K562 (cell line): ENCODE measurements at regions not wholly inside any gene's neighbourhood (a gene's known extent, or its start where the extent isn't known, plus 50 kb on each side); places are given as distances from the start of the nearest gene placed in this dataset.

ENCODE experiments used
- ATAC-seq: fragments of 200-7000 bp; cut with Tn5 transposase; 3 replicates; pipeline ENCODE4 v1.9.1; 2020; ENCODE audit warnings: moderate library complexity
- BruUV-seq: library from RNA; stranded (reverse); fragments of 400-500 nt; replicated peaks from 2 replicates; lab custom pipeline; 2021; lab: Mats Ljungman, UMichigan
- CTCF ChIA-PET: fragments of 300-600 bp; formaldehyde crosslinking; extraction: SDS; loops from one replicate; lab custom pipeline; 2021; ENCODE audit warnings: low intra/inter-chr PET ratio; lab: Yijun Ruan, JAX
- POLR2A ChIA-PET: fragments of 300-600, 350-650 bp; sonication (Branson Sonifier 250); formaldehyde crosslinking; extraction: SDS; loops from one replicate; lab custom pipeline; 2021; ENCODE audit warnings: antibody characterized with exemption, inconsistent platforms; lab: Yijun Ruan, JAX
- DNase-seq, 4 experiments: peaks; one replicate each; pipeline versions ENCODE4 v3.0.0 to v3.0.0-alpha.2; 2011 to 2018; ENCODE audit warnings: low spot score in 3 of 4, mixed read lengths in 3 of 4; ENCODE audit errors: extremely low read depth in 1 of 4
- FAIRE-seq: peaks from 2 replicates; lab custom pipeline; 2011; peaks lifted over from hg19 to GRCh38; lab: Jason Lieb, UNC
- H2AFZ ChIP-seq: 2 replicates; pipeline ENCODE4 v1.6.0; 2011; ENCODE audit warnings: low read depth, low read length, control low read depth, inconsistent platforms
- H3K27ac ChIP-seq: fragments of 200-600 bp; 3 replicates; pipeline ENCODE4 v1.8.0; 2011; ENCODE audit warnings: low read depth, mild to moderate bottlenecking, control low read depth, inconsistent platforms, low read length, moderate library complexity, mixed read lengths; ENCODE audit errors: extremely low read depth
- H3K27me3 ChIP-seq, 2 experiments: fragments of 300-600 bp in 1 of 2; 2 replicates in 1 of 2; 3 replicates in 1 of 2; pipeline versions ENCODE4 v1.6.0 to v1.8.0; 2011; ENCODE audit warnings: inconsistent platforms in 2 of 2, low read length in 2 of 2, mild to moderate bottlenecking in 1 of 2, mixed read lengths in 1 of 2, moderate library complexity in 1 of 2; ENCODE audit not compliant: control insufficient read depth in 2 of 2, insufficient read depth in 2 of 2
- H3K36me3 ChIP-seq: fragments of 300-600 bp; 3 replicates; pipeline ENCODE4 v1.8.0; 2011; ENCODE audit warnings: mild to moderate bottlenecking, low read length, inconsistent platforms; ENCODE audit not compliant: control insufficient read depth, insufficient read depth
- H3K4me1 ChIP-seq, 2 experiments: fragments of 200-600 bp in 1 of 2; replicated peaks in 1 of 2; 2 replicates in 1 of 2; 3 replicates in 1 of 2; pipeline versions ENCODE4 v1.5.1 to v1.8.0; 2011; ENCODE audit warnings: inconsistent platforms in 2 of 2, low read length in 2 of 2, mild to moderate bottlenecking in 1 of 2, mixed read lengths in 1 of 2, moderate library complexity in 1 of 2; ENCODE audit not compliant: control insufficient read depth in 2 of 2, insufficient read depth in 2 of 2
- H3K4me2 ChIP-seq: 2 replicates; pipeline ENCODE4 v1.6.1; 2011; ENCODE audit warnings: low read length, control low read depth, inconsistent platforms, mixed read lengths; ENCODE audit not compliant: insufficient read depth
- H3K4me3 ChIP-seq: fragments of 200-600 bp; sonication (generic), shearing (Covaris generic); 2 replicates; pipeline ENCODE4 v1.5.1; 2016; ENCODE audit warnings: control low read depth, inconsistent platforms
- H3K79me2 ChIP-seq: fragments of 200-600 bp; 3 replicates; pipeline ENCODE4 v1.8.0; 2011; ENCODE audit warnings: low read length, inconsistent platforms; ENCODE audit not compliant: control insufficient read depth, insufficient read depth
- H3K9ac ChIP-seq, 2 experiments: 2 replicates each; pipeline versions ENCODE4 v1.6.0 to v1.6.1; 2011; ENCODE audit warnings: low read depth in 2 of 2, low read length in 2 of 2, control low read depth in 1 of 2, inconsistent platforms in 1 of 2, mild to moderate bottlenecking in 1 of 2, mixed read lengths in 1 of 2; ENCODE audit not compliant: insufficient read depth in 1 of 2
- H3K9me1 ChIP-seq: one replicate; pipeline ENCODE4 v1.6.0; 2011; ENCODE audit warnings: inconsistent platforms, mild to moderate bottlenecking, low read length, moderate library complexity; ENCODE audit not compliant: control insufficient read depth, insufficient read depth
- H3K9me3 ChIP-seq: replicated peaks from 2 replicates; pipeline ENCODE4 v1.5.1; 2011; ENCODE audit warnings: low read depth, low read length, inconsistent platforms; ENCODE audit not compliant: control insufficient read depth, insufficient read depth
- H4K20me1 ChIP-seq: replicated peaks from 2 replicates; pipeline ENCODE4 v1.6.1; 2011; ENCODE audit warnings: low read length, inconsistent platforms, mixed read lengths; ENCODE audit not compliant: control insufficient read depth, insufficient read depth
- BCLAF1 ChIP-seq, 2 experiments: fragments of 450-650 bp in 1 of 2; IDR thresholded peaks; 2 replicates each; pipeline ENCODE4 v1.6.1; 2011 to 2017; ENCODE audit warnings: low read depth in 2 of 2, antibody characterized with exemption in 1 of 2, borderline replicate concordance in 1 of 2, low read length in 1 of 2, mild to moderate bottlenecking in 1 of 2, mixed read lengths in 1 of 2; ENCODE audit not compliant: control insufficient read depth in 1 of 2
- CBFA2T2 ChIP-seq: fragments of 450-650 bp; conservative IDR thresholded peaks from 2 replicates; pipeline ENCODE4 v1.6.1; 2017; ENCODE audit warnings: mild to moderate bottlenecking
- CEBPG ChIP-seq, 3 experiments: fragments of 200-800 bp in 1 of 3; sonication (Bioruptor generic) in 1 of 3; sonication (generic) in 1 of 3; formaldehyde crosslinking in 1 of 3; IDR thresholded peaks in 2 of 3; conservative IDR thresholded peaks in 1 of 3; 2 replicates each; pipeline versions ENCODE4 v1.6.1 to v1.8.0; 2016 to 2022; ENCODE audit warnings: missing compliant biosample characterization in 2 of 3, missing genetic modification characterization in 2 of 3, mild to moderate bottlenecking in 1 of 3, missing genetic modification reagents in 1 of 3
- PCBP2 ChIP-seq: fragments of 200-400 bp; formaldehyde crosslinking; IDR thresholded peaks from 2 replicates; pipeline ENCODE4 v1.6.1; 2018; ENCODE audit warnings: low read length, low read depth, mild to moderate bottlenecking, moderate library complexity; ENCODE audit not compliant: poor library complexity, severe bottlenecking
- RAD51 ChIP-seq: fragments of 450-650 bp; IDR thresholded peaks from 2 replicates; pipeline ENCODE4 v1.7.1; 2016; ENCODE audit warnings: low read depth, mild to moderate bottlenecking, borderline replicate concordance
- TFE3 ChIP-seq: fragments of 450-650 bp; formaldehyde crosslinking; IDR thresholded peaks from 2 replicates; pipeline ENCODE4 v1.4.0; 2020; ENCODE audit warnings: mild to moderate bottlenecking, mixed read lengths
- TOE1 ChIP-seq, 2 experiments: fragments of 450-650 bp in 1 of 2; sonication (generic) in 1 of 2; formaldehyde crosslinking in 1 of 2; IDR thresholded peaks; 2 replicates each; pipeline versions ENCODE4 v1.7.1 to v1.8.0; 2016 to 2022; ENCODE audit warnings: borderline replicate concordance in 2 of 2, mild to moderate bottlenecking in 2 of 2, antibody characterized with exemption in 1 of 2, inconsistent platforms in 1 of 2, low read depth in 1 of 2, missing genetic modification reagents in 1 of 2, moderate library complexity in 1 of 2
- USF2 ChIP-seq: sonication (generic); formaldehyde crosslinking; IDR thresholded peaks from 2 replicates; pipeline ENCODE4 v1.5.0; 2020; ENCODE audit warnings: missing genetic modification reagents
- WGBS: fragments of 100-300 bp; shearing (Covaris generic); methylation state at CpG from one replicate; pipeline ENCODE4 v1.1.6; 2016; ENCODE audit warnings: low coverage, mixed read lengths; ENCODE audit not compliant: insufficient coverage; ENCODE audit errors: missing lambda C conversion rate; 5-methylcytosine and 5-hydroxymethylcytosine counted together
- in situ Hi-C: fragments of 300-500 bp; cut with MboI; formaldehyde crosslinking; loops from 4 replicates; pipeline ENCODE4 v1.15.0; 2018; ENCODE audit warnings: inconsistent platforms, mixed read lengths
- intact Hi-C: fragments of 100-400 bp; cut with micrococcal nuclease; formaldehyde crosslinking; loops from 2 replicates; pipeline ENCODE4 v1.14.2; 2022

- in situ Hi-C loops, result no loop called here
- intact Hi-C loops, result no loop called here
- DNase-seq (no peak), ATAC-seq (no peak), FAIRE-seq (peak; percentile 56)
- Histone ChIP-seq H3K9me1 (no peaks in the 10 kb centered on the region), H2AFZ (no peak overlapping the region), H3K4me2 (no peak overlapping the region), H3K9me3 (no peaks in the 10 kb centered on the region), H3K4me3 (no peak overlapping the region), H3K36me3 (no peaks in the 10 kb centered on the region), H3K27me3 (0 out of 5 replicates have a peak, but pooled peaks cover 0 to 2% of the 10 kb centered on the region in 2 experiments), H4K20me1 (no peaks in the 10 kb centered on the region), H3K9ac (no peak overlapping the region), H3K79me2 (no peaks in the 10 kb centered on the region), H3K4me1 (no peaks in the 10 kb centered on the region), H3K27ac (no peak overlapping the region)
- BruUV-seq, result no TSS peak
- TF ChIP-seq BCLAF1 (IDR thresholded peaks at IDR 0.05; ENCODE audit: borderline replicate concordance in 1 of 2, control insufficient read depth in 1 of 2, low read depth in 2 of 2, low read length in 1 of 2) (no peak), TOE1 (IDR thresholded peaks at IDR 0.05; ENCODE audit: borderline replicate concordance) (peak; percentile 83; the same call in 1 of the 2 replicates), TOE1 (CRISPR knock-in tag; IDR thresholded peaks at IDR 0.05; ENCODE audit: borderline replicate concordance, low read depth) (no peak), CEBPG (CRISPR knock-in tag; IDR thresholded peaks at IDR 0.05) (no peak), CEBPG (tag; conservative IDR thresholded peaks at IDR 0.05 in 1 of 2, IDR thresholded peaks at IDR 0.05 in 1 of 2) (peak; percentile 19 to 51; a peak in 3 of 4 replicates), CBFA2T2 (peak; percentile 51), RAD51 (peak; percentile 89), USF2 (CRISPR knock-in tag) (peak; percentile 72), TFE3 (CRISPR knock-in tag) (peak; percentile 96), PCBP2 (no peak)
- ChIA-PET POLR2A (interaction anchor here (0.6 to 1.6 kb wide), 5 partner anchors 15 to 406 kb away, joined by 3 to 5 read pairs (median 3); no protein-coding TSS in a partner anchor), CTCF (no interaction called here)
- 2% methylated on average over 7 of the region's 7 CpGs for WGBS
Measured at GRCh38 chr2:176960736-176961520, 251.7 kb upstream of the HNRNPA3 start.
